GOT3 (cell line): ENCODE measurements at regions not wholly inside any gene's neighbourhood (a gene's known extent, or its start where the extent isn't known, plus 50 kb on each side); places are given as distances from the start of the nearest gene placed in this dataset.
A peak's percentile ranks its signal among the peaks of the same experiment; 100 is the strongest.

Experiments used
- DNase-seq: peaks from one replicate; lab custom pipeline; 2025; ENCODE audit warnings: mixed read lengths; lab: John Stamatoyannopoulos, UW

GRCh38 chr3:147937891-147938290 lies 528.7 kb downstream of the ZIC1 start:
- no peak for DNase-seq

GRCh38 chr3:147939425-147939824 lies 530.3 kb downstream of the ZIC1 start:
- no peak for DNase-seq

- no peak for DNase-seq
Measured at GRCh38 chr3:147939839-147940238, 530.7 kb downstream of the ZIC1 start.

GRCh38 chr3:147940405-147941193 lies 531.4 kb downstream of the ZIC1 start:
- DNase-seq, result no peak

- no peak for DNase-seq
Measured at GRCh38 chr3:147941969-147942368, 532.8 kb downstream of the ZIC1 start.

GRCh38 chr3:147943265-147943945 lies 534.2 kb downstream of the ZIC1 start:
- no peak for DNase-seq

GRCh38 chr3:147945968-147946519 lies 536.9 kb downstream of the ZIC1 start:
- DNase-seq, result peak; percentile 13

- DNase-seq, result no peak
Measured at GRCh38 chr3:147956615-147957014, 547.5 kb downstream of the ZIC1 start.

- no peak for DNase-seq
Measured at GRCh38 chr3:147958754-147959153, 549.6 kb downstream of the ZIC1 start.

GRCh38 chr3:147960786-147961185 lies 551.6 kb downstream of the ZIC1 start:
- DNase-seq, result no peak

- no peak for DNase-seq
Measured at GRCh38 chr3:147962408-147963164, 553.4 kb downstream of the ZIC1 start.

GRCh38 chr3:147963711-147964110 lies 554.5 kb downstream of the ZIC1 start:
- no peak for DNase-seq

- no peak for DNase-seq
Measured at GRCh38 chr3:147975165-147975564, 566.0 kb downstream of the ZIC1 start.

GRCh38 chr3:147977001-147977400 lies 567.8 kb downstream of the ZIC1 start:
- no peak for DNase-seq

- DNase-seq, result no peak
Measured at GRCh38 chr3:147987549-147987948, 578.4 kb downstream of the ZIC1 start.

GRCh38 chr3:147989344-147989743 lies 580.2 kb downstream of the ZIC1 start:
- no peak for DNase-seq

- DNase-seq, result no peak
Measured at GRCh38 chr3:148002705-148003205, 593.6 kb downstream of the ZIC1 start.

GRCh38 chr3:148004331-148004730 lies 595.2 kb downstream of the ZIC1 start:
- no peak for DNase-seq

- no peak for DNase-seq
Measured at GRCh38 chr3:148005456-148005855, 596.3 kb downstream of the ZIC1 start.

GRCh38 chr3:148006508-148006907 lies 597.3 kb downstream of the ZIC1 start:
- DNase-seq, result no peak

GRCh38 chr3:148008591-148008990 lies 599.4 kb downstream of the ZIC1 start:
- no peak for DNase-seq

- DNase-seq, result no peak
Measured at GRCh38 chr3:148020861-148021260, 611.7 kb downstream of the ZIC1 start.
